Panc1 (cell line): ENCODE measurements at regions not wholly inside any gene's neighbourhood (a gene's known extent, or its start where the extent isn't known, plus 50 kb on each side); places are given as distances from the start of the nearest gene placed in this dataset.

Experiments used
- ATAC-seq: fragments of 200-7000 bp; cut with Tn5 transposase; 2 replicates; pipeline ENCODE4 v1.9.1; 2020; ENCODE audit warnings: mild to moderate bottlenecking, moderate library complexity
- BruUV-seq: library from RNA; stranded (reverse); fragments of 400-500 nt; replicated peaks from 2 replicates; lab custom pipeline; 2021; lab: Mats Ljungman, UMichigan
- CTCF ChIA-PET: fragments of 300-600 bp; sonication (Branson Sonifier 250); formaldehyde crosslinking; loops from one replicate; lab custom pipeline; 2022; ENCODE audit warnings: antibody characterized with exemption; lab: Charles Lee
- POLR2A ChIA-PET: fragments of 300-600 bp; sonication (Branson Sonifier 250); formaldehyde crosslinking; loops from one replicate; lab custom pipeline; 2022; ENCODE audit warnings: antibody characterized with exemption; lab: Charles Lee
- DNase-seq: peaks from one replicate; pipeline ENCODE4 v3.0.0-alpha.2; 2010; ENCODE audit warnings: low read depth, low spot score
- H3K27ac ChIP-seq: 2 replicates; pipeline ENCODE4 v1.5.1; 2011; ENCODE audit warnings: mild to moderate bottlenecking, low read length, inconsistent platforms
- H3K27me3 ChIP-seq: fragments of 200-500 bp; sonication (Bioruptor generic); 2 replicates; pipeline ENCODE4 v1.6.0; 2014; ENCODE audit warnings: low read length, inconsistent platforms; ENCODE audit not compliant: control insufficient read depth, insufficient read depth
- H3K36me3 ChIP-seq: fragments of 200-500 bp; sonication (Bioruptor generic); 2 replicates; pipeline ENCODE4 v1.5.1; 2014; ENCODE audit warnings: inconsistent platforms, mild to moderate bottlenecking, low read length, moderate library complexity; ENCODE audit not compliant: control insufficient read depth, insufficient read depth
- H3K4me1 ChIP-seq: 2 replicates; pipeline ENCODE4 v1.5.1; 2011; ENCODE audit warnings: inconsistent platforms, mild to moderate bottlenecking, low read length, moderate library complexity; ENCODE audit not compliant: control insufficient read depth, insufficient read depth
- H3K4me3 ChIP-seq, 2 experiments: 2 replicates each; pipeline ENCODE4 v1.5.1; 2011 to 2012; ENCODE audit warnings: low read depth in 2 of 2, low read length in 2 of 2, mild to moderate bottlenecking in 2 of 2, inconsistent platforms in 1 of 2, moderate library complexity in 1 of 2
- H3K9me3 ChIP-seq: fragments of 200-500 bp; sonication (Bioruptor generic); 2 replicates; pipeline ENCODE4 v1.5.1; 2014; ENCODE audit warnings: low read depth, mild to moderate bottlenecking, inconsistent platforms, low read length, moderate library complexity; ENCODE audit not compliant: control insufficient read depth, insufficient read depth
- CTCF ChIP-seq: fragments of 450-650 bp; IDR thresholded peaks from 2 replicates; pipeline ENCODE4 v1.5.1; 2017; ENCODE audit warnings: mild to moderate bottlenecking
- POLR2AphosphoS5 ChIP-seq: IDR thresholded peaks from 2 replicates; pipeline ENCODE4 v1.6.1; 2012; ENCODE audit warnings: mild to moderate bottlenecking, low read depth, low read length, moderate library complexity
- REST ChIP-seq, 2 experiments: IDR thresholded peaks; 2 replicates each; pipeline ENCODE4 v1.6.1; 2011 to 2012; ENCODE audit warnings: low read depth in 2 of 2, control low read depth in 1 of 2, low read length in 1 of 2, mild to moderate bottlenecking in 1 of 2, moderate library complexity in 1 of 2; ENCODE audit not compliant: insufficient read depth in 1 of 2
- SIN3A ChIP-seq: IDR thresholded peaks from 2 replicates; pipeline ENCODE4 v1.6.1; 2012; ENCODE audit warnings: low read depth, mild to moderate bottlenecking, low read length, moderate library complexity, borderline replicate concordance; ENCODE audit not compliant: insufficient read depth
- TCF7L2 ChIP-seq: IDR thresholded peaks from 2 replicates; pipeline ENCODE4 v1.6.1; 2011; ENCODE audit warnings: mild to moderate bottlenecking, low read depth, low read length, inconsistent platforms
- in situ Hi-C: cut with HindIII; loops from 2 replicates; pipeline ENCODE4 v1.10.0; 2016; ENCODE audit warnings: low sequenced_read_pairs, low pct_unique_long_range_greater_than_20kb
- intact Hi-C: fragments of 100-400 bp; cut with micrococcal nuclease; formaldehyde crosslinking; loops from one replicate; pipeline ENCODE4 v1.10.0; 2022; ENCODE audit not compliant: unreplicated experiment

DNA sequence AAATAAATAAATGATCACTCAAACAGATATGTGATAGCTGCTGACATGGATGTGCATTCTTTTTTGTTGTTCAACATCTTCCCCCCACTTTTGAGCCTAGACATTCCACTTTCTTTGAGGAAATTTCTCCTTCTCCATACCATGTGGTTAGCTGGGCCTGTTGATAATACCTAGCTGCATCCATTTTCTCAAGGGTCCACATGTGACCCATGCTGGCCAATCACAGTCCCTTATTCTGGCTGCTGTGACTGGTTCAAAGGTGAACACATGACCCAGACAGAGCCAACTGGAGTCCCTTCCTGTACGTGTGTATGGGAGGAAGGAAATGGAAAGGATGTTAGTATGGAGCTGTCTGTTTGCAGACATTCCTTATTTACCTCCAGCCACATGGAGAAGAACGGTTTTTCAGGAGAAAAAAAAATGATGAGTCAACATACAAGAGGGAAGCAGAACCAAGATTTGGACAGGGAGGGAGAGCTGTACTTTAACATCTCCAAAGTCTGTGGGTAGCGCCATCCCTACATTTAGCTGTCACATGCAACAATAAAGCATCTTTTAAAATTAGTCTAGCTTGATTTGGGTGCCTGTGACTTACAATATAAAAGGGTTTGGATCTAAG lies 391.7 kb upstream of the TBX3 start:
- Histone ChIP-seq H3K4me3 (no peak overlapping the region), H3K4me1 (no peaks in the 10 kb centered on the region), H3K27me3 (no peaks in the 10 kb centered on the region), H3K27ac (no peak overlapping the region), H3K9me3 (no peaks in the 10 kb centered on the region), H3K36me3 (no peaks in the 10 kb centered on the region)
- intact Hi-C loops (no loop called here), in situ Hi-C loops (no loop called here)
- ChIA-PET CTCF (no interaction called here), POLR2A (no interaction called here)
- ATAC-seq (no peak), DNase-seq (no peak)
- TF ChIP-seq POLR2AphosphoS5 (no peak), CTCF (no peak), SIN3A (no peak), TCF7L2 (no peak), REST (IDR thresholded peaks at IDR 0.05; ENCODE audit: insufficient read depth in 1 of 2, low read depth in 2 of 2, low read length in 1 of 2) (no peak)
- BruUV-seq: no TSS peak

DNA sequence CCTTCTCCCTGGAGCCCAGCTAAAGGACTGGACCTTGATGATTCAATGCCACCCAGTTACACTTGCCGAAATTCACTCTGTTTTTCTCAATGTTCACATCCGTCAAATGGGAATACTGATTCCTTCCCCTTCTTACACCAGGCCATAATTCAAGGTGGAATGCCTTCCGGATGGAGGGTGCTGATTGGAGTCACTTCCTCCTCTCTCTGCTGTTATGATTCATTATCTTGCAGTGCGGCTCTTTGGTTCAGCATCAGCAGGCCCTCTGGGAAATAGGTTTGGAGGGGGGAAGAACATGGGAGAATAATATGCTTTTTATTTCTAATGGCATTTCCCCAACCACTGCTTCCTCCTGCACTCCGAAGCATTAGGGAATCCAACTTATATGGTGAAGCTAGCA lies 390.6 kb upstream of the TBX3 start:
- no TSS peak for BruUV-seq
- Histone ChIP-seq H3K27me3 (no peaks in the 10 kb centered on the region), H3K4me3 (no peak overlapping the region), H3K36me3 (no peaks in the 10 kb centered on the region), H3K27ac (no peak overlapping the region), H3K4me1 (no peaks in the 10 kb centered on the region), H3K9me3 (no peaks in the 10 kb centered on the region)
- POLR2A ChIA-PET: no interaction called here
- no peak for DNase-seq
- no peak for TF ChIP-seq SIN3A
- no peak for TF ChIP-seq REST (IDR thresholded peaks at IDR 0.05; ENCODE audit: insufficient read depth in 1 of 2, low read depth in 2 of 2, low read length in 1 of 2)
- TF ChIP-seq CTCF: no peak
- no peak for TF ChIP-seq TCF7L2
- no peak for TF ChIP-seq POLR2AphosphoS5
- intact Hi-C loops: no loop called here
- ATAC-seq: no peak
- in situ Hi-C loops: no loop called here
- CTCF ChIA-PET: no interaction called here
